Liver (tissue), 8 donors: ENCODE measurements at regions not wholly inside any gene's neighbourhood (a gene's known extent, or its start where the extent isn't known, plus 50 kb on each side); places are given as distances from the start of the nearest gene placed in this dataset.

Source experiments
- DNase-seq: peaks from one replicate; pipeline ENCODE4 v3.0.0-alpha.2; 2017; ENCODE audit warnings: low spot score
- H3K27ac ChIP-seq, 2 donors: one replicate each; pipeline ENCODE4 v1.7.0; 2013; ENCODE audit warnings: inconsistent platforms in 2 of 2, low read length in 2 of 2, control low read depth in 1 of 2, low read depth in 1 of 2, mild to moderate bottlenecking in 1 of 2
- H3K27me3 ChIP-seq, 4 donors: one replicate each; pipeline versions ENCODE4 v1.6.1 to v1.7.0; 2013; ENCODE audit warnings: low read length in 3 of 4, inconsistent platforms in 1 of 4, mild to moderate bottlenecking in 1 of 4, moderate library complexity in 1 of 4; ENCODE audit not compliant: control insufficient read depth in 4 of 4, insufficient read depth in 4 of 4
- H3K36me3 ChIP-seq, 4 donors: one replicate each; pipeline versions ENCODE4 v1.6.1 to v1.7.0; 2013; ENCODE audit warnings: low read length in 3 of 4, mild to moderate bottlenecking in 3 of 4, low read depth in 1 of 4, moderate library complexity in 1 of 4; ENCODE audit not compliant: control insufficient read depth in 4 of 4, insufficient read depth in 3 of 4
- H3K4me1 ChIP-seq, 4 donors: one replicate each; pipeline versions ENCODE4 v1.6.1 to v1.7.0; 2013; ENCODE audit warnings: low read length in 3 of 4, mild to moderate bottlenecking in 3 of 4, moderate library complexity in 1 of 4; ENCODE audit not compliant: control insufficient read depth in 4 of 4, insufficient read depth in 4 of 4
- H3K4me3 ChIP-seq, 3 donors: one replicate each; pipeline versions ENCODE4 v1.6.1 to v1.7.0; 2013; ENCODE audit warnings: low read length in 3 of 3, control low read depth in 1 of 3, low read depth in 1 of 3, mild to moderate bottlenecking in 1 of 3
- H3K9ac ChIP-seq, 2 donors: one replicate each; pipeline ENCODE4 v1.7.0; 2013; ENCODE audit warnings: low read length in 2 of 2, mild to moderate bottlenecking in 2 of 2, moderate library complexity in 2 of 2, control low read depth in 1 of 2, low read depth in 1 of 2
- H3K9me3 ChIP-seq, 4 donors: one replicate each; pipeline versions ENCODE4 v1.6.1 to v1.7.0; 2013; ENCODE audit warnings: low read length in 3 of 4; ENCODE audit not compliant: control insufficient read depth in 4 of 4
- ATF3 ChIP-seq: IDR thresholded peaks from 2 replicates; pipeline ENCODE4 v1.6.1; 2016; ENCODE audit warnings: antibody characterized with exemption
- CTCF ChIP-seq: fragments of 150-350 bp; IDR thresholded peaks from 2 replicates; pipeline ENCODE4 v1.5.1; 2017; ENCODE audit warnings: improper control_type of control experiment, low read depth, low read length; ENCODE audit not compliant: missing input control
- EGR1 ChIP-seq, 2 donors: IDR thresholded peaks; 2 replicates each; pipeline ENCODE4 v1.6.1; 2016 to 2018; ENCODE audit warnings: antibody characterized with exemption in 2 of 2, low read depth in 2 of 2
- FOXA1 ChIP-seq: IDR thresholded peaks from 2 replicates; pipeline ENCODE4 v1.6.1; 2016; ENCODE audit warnings: antibody characterized with exemption
- FOXA2 ChIP-seq: IDR thresholded peaks from 2 replicates; pipeline ENCODE4 v1.6.1; 2016; ENCODE audit warnings: antibody characterized with exemption
- GABPA ChIP-seq, 2 donors: IDR thresholded peaks in 1 of 2; conservative IDR thresholded peaks in 1 of 2; 2 replicates each; pipeline ENCODE4 v1.6.1; 2016; ENCODE audit warnings: antibody characterized with exemption in 2 of 2, mild to moderate bottlenecking in 1 of 2, moderate library complexity in 1 of 2
- HNF4G ChIP-seq: IDR thresholded peaks from 2 replicates; pipeline ENCODE4 v1.6.1; 2016; ENCODE audit warnings: antibody characterized with exemption
- JUND ChIP-seq, 2 donors: IDR thresholded peaks; 2 replicates each; pipeline ENCODE4 v1.6.1; 2016; ENCODE audit warnings: antibody characterized with exemption in 2 of 2
- MAX ChIP-seq: IDR thresholded peaks from 2 replicates; pipeline ENCODE4 v1.6.1; 2016; ENCODE audit warnings: antibody characterized with exemption
- NR2F2 ChIP-seq: IDR thresholded peaks from 2 replicates; pipeline ENCODE4 v1.6.1; 2016; ENCODE audit warnings: antibody characterized with exemption
- RAD21 ChIP-seq, 2 donors: IDR thresholded peaks; 2 replicates each; pipeline ENCODE4 v1.6.1; 2016; ENCODE audit warnings: antibody characterized with exemption in 2 of 2, mild to moderate bottlenecking in 2 of 2
- REST ChIP-seq: IDR thresholded peaks from 2 replicates; pipeline ENCODE4 v1.6.1; 2016; ENCODE audit warnings: antibody characterized with exemption, mild to moderate bottlenecking
- RXRA ChIP-seq, 2 donors: IDR thresholded peaks; 2 replicates each; pipeline ENCODE4 v1.6.1; 2017 to 2018; ENCODE audit warnings: antibody characterized with exemption in 2 of 2, mild to moderate bottlenecking in 1 of 2
- SP1 ChIP-seq: IDR thresholded peaks from 2 replicates; pipeline ENCODE4 v1.6.1; 2018; ENCODE audit warnings: antibody characterized with exemption, mild to moderate bottlenecking
- TAF1 ChIP-seq: conservative IDR thresholded peaks from 2 replicates; pipeline ENCODE4 v1.6.1; 2016; ENCODE audit warnings: antibody characterized with exemption, mild to moderate bottlenecking
- YY1 ChIP-seq: IDR thresholded peaks from 2 replicates; pipeline ENCODE4 v1.6.1; 2016; ENCODE audit warnings: antibody characterized with exemption, mild to moderate bottlenecking
- ZBTB33 ChIP-seq: IDR thresholded peaks from 2 replicates; pipeline ENCODE4 v1.6.1; 2016; ENCODE audit warnings: antibody characterized with exemption
- WGBS: extraction: QIAGEN DNeasy Blood & Tissue Kit; methylation state at CpG from one replicate; pipeline ENCODE4 v1.1.7; 2013; 5-methylcytosine and 5-hydroxymethylcytosine counted together
- donor health status: healthy.
- donor health status: healthy.
- donor health status: healthy.
- donor health status: healthy.
- donor health status: healthy.

- H3K9ac ChIP-seq, result no peak overlapping the region
- no peaks in the 10 kb centered on the region for H3K36me3 ChIP-seq
- TF ChIP-seq FOXA2, result no peak
- no peak for TF ChIP-seq REST
- TF ChIP-seq SP1, result no peak
- no peak for TF ChIP-seq HNF4G
- TF ChIP-seq FOXA1, result no peak
- no peak for TF ChIP-seq RXRA (IDR thresholded peaks at IDR 0.05)
- TF ChIP-seq YY1, result no peak
- no peak for TF ChIP-seq CTCF
- TF ChIP-seq GABPA (IDR thresholded peaks at IDR 0.05 in 1 of 2, conservative IDR thresholded peaks at IDR 0.05 in 1 of 2), result no peak
- TF ChIP-seq JUND (IDR thresholded peaks at IDR 0.05), result no peak
- TF ChIP-seq RAD21 (IDR thresholded peaks at IDR 0.05), result no peak
- no peak for TF ChIP-seq MAX
- no peak for TF ChIP-seq TAF1
- no peak for TF ChIP-seq EGR1 (IDR thresholded peaks at IDR 0.05; ENCODE audit: low read depth in 2 of 2)
- TF ChIP-seq ZBTB33, result no peak
- TF ChIP-seq ATF3, result no peak
- no peak for TF ChIP-seq NR2F2
- no peak for DNase-seq
- H3K9me3 ChIP-seq, result no peaks in the 10 kb centered on the region
- WGBS, result 84% methylated on average over 6 of the region's 6 CpGs
- H3K4me3 ChIP-seq, result no peak overlapping the region
- no peaks in the 10 kb centered on the region for H3K4me1 ChIP-seq
- no peaks in the 10 kb centered on the region for H3K27me3 ChIP-seq
- no peak overlapping the region for H3K27ac ChIP-seq
Observed at GRCh38 chr7:52261057-52261456, 774.4 kb upstream of the POM121L12 start.
